HCT116 (cell line): ENCODE measurements at regions not wholly inside any gene's neighbourhood (a gene's known extent, or its start where the extent isn't known, plus 50 kb on each side); places are given as distances from the start of the nearest gene placed in this dataset.

Source experiments
- CBX3 ChIP-seq: IDR thresholded peaks from 2 replicates; pipeline ENCODE4 v1.6.1; 2012; ENCODE audit warnings: low read depth
- EGR1 ChIP-seq: IDR thresholded peaks from 2 replicates; pipeline ENCODE4 v1.6.1; 2012; ENCODE audit warnings: low read depth
- EZH2 ChIP-seq: fragments of 200-600 bp; sonication (generic); IDR thresholded peaks from 2 replicates; pipeline ENCODE4 v1.6.1; 2017; ENCODE audit warnings: antibody characterized with exemption, mixed run types
- POLR2A ChIP-seq: IDR thresholded peaks from 2 replicates; pipeline ENCODE4 v1.7.0; 2011; ENCODE audit warnings: borderline replicate concordance; ENCODE audit not compliant: insufficient read depth, insufficient read length; ENCODE audit errors: extremely low read depth
- POLR2AphosphoS5 ChIP-seq: IDR thresholded peaks from 2 replicates; pipeline ENCODE4 v1.6.1; 2011; ENCODE audit warnings: mild to moderate bottlenecking, low read depth, low read length, moderate library complexity
- TF ChIP-seq, protein P1 (sequence below), 3 experiments: fragments of 200-600 bp in 1 of 3; sonication (generic) in 1 of 3; IDR thresholded peaks in 2 of 3; conservative IDR thresholded peaks in 1 of 3; 2 replicates each; pipeline ENCODE4 v1.5.1; 2012 to 2017; ENCODE audit warnings: low read depth in 2 of 3, low read length in 2 of 3, antibody characterized with exemption in 1 of 3, borderline replicate concordance in 1 of 3, control low read depth in 1 of 3, mild to moderate bottlenecking in 1 of 3, mixed read lengths in 1 of 3, mixed run types in 1 of 3, moderate library complexity in 1 of 3; ENCODE audit not compliant: insufficient read depth in 1 of 3
- TF ChIP-seq, protein P2 (sequence below): IDR thresholded peaks from 2 replicates; pipeline ENCODE4 v1.6.1; 2012; ENCODE audit warnings: low read depth

DNA sequence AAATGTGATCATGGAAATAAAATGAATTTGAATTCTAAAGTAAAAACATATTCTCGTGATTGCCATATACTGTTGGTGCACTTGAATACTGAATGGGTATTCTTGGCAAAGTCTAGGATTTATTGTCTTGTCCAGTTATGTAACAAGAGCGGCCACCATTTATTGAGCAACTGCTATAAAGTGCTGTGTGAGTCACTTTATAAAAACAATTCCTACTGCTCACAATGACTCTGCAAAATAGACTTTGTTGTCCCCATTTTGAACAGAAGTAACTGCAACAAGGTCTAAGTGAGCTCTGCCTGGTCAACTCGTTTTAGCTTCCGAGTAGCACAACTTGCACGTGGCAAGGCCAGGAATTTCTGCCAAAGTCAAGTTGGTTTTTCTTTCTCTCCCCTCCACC, 995.6 kb upstream of the FANCL start:
- TF ChIP-seq EGR1 (no peak), EZH2 (no peak), POLR2A (no peak), CBX3 (no peak), POLR2AphosphoS5 (no peak)
- TF ChIP-seq, protein P1, sequence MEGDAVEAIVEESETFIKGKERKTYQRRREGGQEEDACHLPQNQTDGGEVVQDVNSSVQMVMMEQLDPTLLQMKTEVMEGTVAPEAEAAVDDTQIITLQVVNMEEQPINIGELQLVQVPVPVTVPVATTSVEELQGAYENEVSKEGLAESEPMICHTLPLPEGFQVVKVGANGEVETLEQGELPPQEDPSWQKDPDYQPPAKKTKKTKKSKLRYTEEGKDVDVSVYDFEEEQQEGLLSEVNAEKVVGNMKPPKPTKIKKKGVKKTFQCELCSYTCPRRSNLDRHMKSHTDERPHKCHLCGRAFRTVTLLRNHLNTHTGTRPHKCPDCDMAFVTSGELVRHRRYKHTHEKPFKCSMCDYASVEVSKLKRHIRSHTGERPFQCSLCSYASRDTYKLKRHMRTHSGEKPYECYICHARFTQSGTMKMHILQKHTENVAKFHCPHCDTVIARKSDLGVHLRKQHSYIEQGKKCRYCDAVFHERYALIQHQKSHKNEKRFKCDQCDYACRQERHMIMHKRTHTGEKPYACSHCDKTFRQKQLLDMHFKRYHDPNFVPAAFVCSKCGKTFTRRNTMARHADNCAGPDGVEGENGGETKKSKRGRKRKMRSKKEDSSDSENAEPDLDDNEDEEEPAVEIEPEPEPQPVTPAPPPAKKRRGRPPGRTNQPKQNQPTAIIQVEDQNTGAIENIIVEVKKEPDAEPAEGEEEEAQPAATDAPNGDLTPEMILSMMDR (IDR thresholded peaks at IDR 0.05 in 2 of 3, conservative IDR thresholded peaks at IDR 0.05 in 1 of 3; ENCODE audit: borderline replicate concordance in 1 of 3, insufficient read depth in 1 of 3, low read depth in 2 of 3, low read length in 2 of 3), result no peak
- TF ChIP-seq, protein P2, sequence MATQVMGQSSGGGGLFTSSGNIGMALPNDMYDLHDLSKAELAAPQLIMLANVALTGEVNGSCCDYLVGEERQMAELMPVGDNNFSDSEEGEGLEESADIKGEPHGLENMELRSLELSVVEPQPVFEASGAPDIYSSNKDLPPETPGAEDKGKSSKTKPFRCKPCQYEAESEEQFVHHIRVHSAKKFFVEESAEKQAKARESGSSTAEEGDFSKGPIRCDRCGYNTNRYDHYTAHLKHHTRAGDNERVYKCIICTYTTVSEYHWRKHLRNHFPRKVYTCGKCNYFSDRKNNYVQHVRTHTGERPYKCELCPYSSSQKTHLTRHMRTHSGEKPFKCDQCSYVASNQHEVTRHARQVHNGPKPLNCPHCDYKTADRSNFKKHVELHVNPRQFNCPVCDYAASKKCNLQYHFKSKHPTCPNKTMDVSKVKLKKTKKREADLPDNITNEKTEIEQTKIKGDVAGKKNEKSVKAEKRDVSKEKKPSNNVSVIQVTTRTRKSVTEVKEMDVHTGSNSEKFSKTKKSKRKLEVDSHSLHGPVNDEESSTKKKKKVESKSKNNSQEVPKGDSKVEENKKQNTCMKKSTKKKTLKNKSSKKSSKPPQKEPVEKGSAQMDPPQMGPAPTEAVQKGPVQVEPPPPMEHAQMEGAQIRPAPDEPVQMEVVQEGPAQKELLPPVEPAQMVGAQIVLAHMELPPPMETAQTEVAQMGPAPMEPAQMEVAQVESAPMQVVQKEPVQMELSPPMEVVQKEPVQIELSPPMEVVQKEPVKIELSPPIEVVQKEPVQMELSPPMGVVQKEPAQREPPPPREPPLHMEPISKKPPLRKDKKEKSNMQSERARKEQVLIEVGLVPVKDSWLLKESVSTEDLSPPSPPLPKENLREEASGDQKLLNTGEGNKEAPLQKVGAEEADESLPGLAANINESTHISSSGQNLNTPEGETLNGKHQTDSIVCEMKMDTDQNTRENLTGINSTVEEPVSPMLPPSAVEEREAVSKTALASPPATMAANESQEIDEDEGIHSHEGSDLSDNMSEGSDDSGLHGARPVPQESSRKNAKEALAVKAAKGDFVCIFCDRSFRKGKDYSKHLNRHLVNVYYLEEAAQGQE, result no peak
